ENCODE measurements at regions not wholly inside any gene's neighbourhood (a gene's known extent, or its start where the extent isn't known, plus 50 kb on each side); places are given as distances from the start of the nearest gene placed in this dataset.

- H3K4me2 ChIP-seq (ENCODE audit: low read depth, low read length, poor library complexity, severe bottlenecking) = no peak overlapping the region
- TF ChIP-seq EZH2phosphoT487 (conservative IDR thresholded peaks at IDR 0.05; ENCODE audit: low read length) (no peak), CTCF (IDR thresholded peaks at IDR 0.05; ENCODE audit: insufficient read depth, low read length, poor library complexity, severe bottlenecking) (no peak)
- H3K79me2 ChIP-seq (ENCODE audit: insufficient read depth, low read length) = no peaks in the 10 kb centered on the region
- H3F3A ChIP-seq (ENCODE audit: insufficient read depth) = no peaks in the 10 kb centered on the region
- no peak overlapping the region for H3K27ac ChIP-seq (ENCODE audit: low read depth, low read length)
- H3K9me2 ChIP-seq (replicated peaks; ENCODE audit: insufficient read depth, low read length) = no peaks in the 10 kb centered on the region
- no peak overlapping the region for H3K4me3 ChIP-seq (ENCODE audit: insufficient read depth, low read length, poor library complexity, severe bottlenecking)
- H4K20me1 ChIP-seq (ENCODE audit: low read depth, low read length) = no peaks in the 10 kb centered on the region
- no peaks in the 10 kb centered on the region for H3K36me3 ChIP-seq (ENCODE audit: low read length)
- no peaks in the 10 kb centered on the region for H3K27me3 ChIP-seq (ENCODE audit: low read length)
- no peaks in the 10 kb centered on the region for H3K9me3 ChIP-seq (ENCODE audit: insufficient read depth, low read length)
- no peak overlapping the region for H2AFZ ChIP-seq (ENCODE audit: low read depth, low read length, severe bottlenecking)
- no peak overlapping the region for H3K9ac ChIP-seq (ENCODE audit: low read length)
Observed at GRCh38 chr17:72262766-72263165, 141.9 kb downstream of the SOX9 start.

- no peak overlapping the region for H3K9ac ChIP-seq (ENCODE audit: low read length)
- H3F3A ChIP-seq (ENCODE audit: insufficient read depth) = no peaks in the 10 kb centered on the region
- H3K9me3 ChIP-seq (ENCODE audit: insufficient read depth, low read length) = no peaks in the 10 kb centered on the region
- H3K4me3 ChIP-seq (ENCODE audit: insufficient read depth, low read length, poor library complexity, severe bottlenecking) = no peak overlapping the region
- no peaks in the 10 kb centered on the region for H3K9me2 ChIP-seq (replicated peaks; ENCODE audit: insufficient read depth, low read length)
- no peaks in the 10 kb centered on the region for H4K20me1 ChIP-seq (ENCODE audit: low read depth, low read length)
- no peaks in the 10 kb centered on the region for H3K79me2 ChIP-seq (ENCODE audit: insufficient read depth, low read length)
- no peak overlapping the region for H3K27ac ChIP-seq (ENCODE audit: low read depth, low read length)
- no peak overlapping the region for H2AFZ ChIP-seq (ENCODE audit: low read depth, low read length, severe bottlenecking)
- no peaks in the 10 kb centered on the region for H3K27me3 ChIP-seq (ENCODE audit: low read length)
- H3K36me3 ChIP-seq (ENCODE audit: low read length) = no peaks in the 10 kb centered on the region
- no peak overlapping the region for H3K4me2 ChIP-seq (ENCODE audit: low read depth, low read length, poor library complexity, severe bottlenecking)
- TF ChIP-seq CTCF (IDR thresholded peaks at IDR 0.05; ENCODE audit: insufficient read depth, low read length, poor library complexity, severe bottlenecking) = no peak
- TF ChIP-seq EZH2phosphoT487 (conservative IDR thresholded peaks at IDR 0.05; ENCODE audit: low read length) = no peak
Observed at GRCh38 chr17:72264682-72265405, 144.0 kb downstream of the SOX9 start.

- Histone ChIP-seq H3K9me2 (replicated peaks; ENCODE audit: insufficient read depth, low read length) (no peaks in the 10 kb centered on the region), H3K4me3 (ENCODE audit: insufficient read depth, low read length, poor library complexity, severe bottlenecking) (no peak overlapping the region), H3K79me2 (ENCODE audit: insufficient read depth, low read length) (no peaks in the 10 kb centered on the region), H3K27me3 (ENCODE audit: low read length) (no peaks in the 10 kb centered on the region), H4K20me1 (ENCODE audit: low read depth, low read length) (no peaks in the 10 kb centered on the region), H3K27ac (ENCODE audit: low read depth, low read length) (no peak overlapping the region), H3K4me2 (ENCODE audit: low read depth, low read length, poor library complexity, severe bottlenecking) (no peak overlapping the region), H3F3A (ENCODE audit: insufficient read depth) (no peaks in the 10 kb centered on the region), H2AFZ (ENCODE audit: low read depth, low read length, severe bottlenecking) (no peak overlapping the region), H3K9me3 (ENCODE audit: insufficient read depth, low read length) (no peaks in the 10 kb centered on the region), H3K36me3 (ENCODE audit: low read length) (no peaks in the 10 kb centered on the region), H3K9ac (ENCODE audit: low read length) (no peak overlapping the region)
- no peak for TF ChIP-seq CTCF (IDR thresholded peaks at IDR 0.05; ENCODE audit: insufficient read depth, low read length, poor library complexity, severe bottlenecking)
- no peak for TF ChIP-seq EZH2phosphoT487 (conservative IDR thresholded peaks at IDR 0.05; ENCODE audit: low read length)
Observed at GRCh38 chr17:72266112-72266775, 145.4 kb downstream of the SOX9 start.
